Trophoblast cell (in vitro differentiated cells and primary cell): ENCODE measurements at regions not wholly inside any gene's neighbourhood (a gene's known extent, or its start where the extent isn't known, plus 50 kb on each side); places are given as distances from the start of the nearest gene placed in this dataset.

ENCODE experiments used
- DNase-seq, 2 donors: peaks; one replicate each; pipeline ENCODE4 v3.0.0-alpha.2; 2016
- H2AFZ ChIP-seq: 2 replicates; pipeline ENCODE4 v1.6.1; 2013; ENCODE audit warnings: low read length, moderate library complexity, mild to moderate bottlenecking; ENCODE audit not compliant: insufficient read depth, poor library complexity
- H2AK5ac ChIP-seq: 2 replicates; pipeline ENCODE4 v1.6.1; 2013; ENCODE audit warnings: mild to moderate bottlenecking, low read length
- H2BK120ac ChIP-seq: 2 replicates; pipeline ENCODE4 v1.6.1; 2013; ENCODE audit warnings: low read length, mild to moderate bottlenecking, moderate library complexity; ENCODE audit not compliant: insufficient read depth, poor library complexity
- H2BK12ac ChIP-seq: 2 replicates; pipeline ENCODE4 v1.6.1; 2013; ENCODE audit warnings: mild to moderate bottlenecking, low read length, moderate library complexity
- H2BK5ac ChIP-seq: 2 replicates; pipeline ENCODE4 v1.6.1; 2013; ENCODE audit warnings: low read length, low read depth, moderate library complexity, mild to moderate bottlenecking; ENCODE audit not compliant: poor library complexity
- H3K14ac ChIP-seq: 2 replicates; pipeline ENCODE4 v1.6.1; 2013; ENCODE audit warnings: mild to moderate bottlenecking, low read length
- H3K18ac ChIP-seq: 2 replicates; pipeline ENCODE4 v1.6.1; 2013; ENCODE audit warnings: mild to moderate bottlenecking, low read length
- H3K23ac ChIP-seq: 2 replicates; pipeline ENCODE4 v1.6.1; 2013; ENCODE audit warnings: low read length
- H3K27ac ChIP-seq: 2 replicates; pipeline ENCODE4 v1.5.1; 2013; ENCODE audit warnings: low read depth, mild to moderate bottlenecking, inconsistent platforms, low read length, moderate library complexity
- H3K27me3 ChIP-seq: 2 replicates; pipeline ENCODE4 v1.6.1; 2013; ENCODE audit warnings: inconsistent platforms, mild to moderate bottlenecking, low read length, moderate library complexity; ENCODE audit not compliant: insufficient read depth
- H3K36me3 ChIP-seq, 2 experiments: 1 replicate in 1 of 2; 2 replicates in 1 of 2; pipeline ENCODE4 v1.6.1; 2013; ENCODE audit warnings: low read length in 2 of 2, mild to moderate bottlenecking in 2 of 2, moderate library complexity in 1 of 2; ENCODE audit not compliant: insufficient read depth in 2 of 2, control insufficient read depth in 1 of 2
- H3K4ac ChIP-seq: 2 replicates; pipeline ENCODE4 v1.6.1; 2013; ENCODE audit warnings: low read depth, mild to moderate bottlenecking, low read length, moderate library complexity
- H3K4me1 ChIP-seq, 2 experiments: 1 replicate in 1 of 2; 2 replicates in 1 of 2; pipeline ENCODE4 v1.6.1; 2013; ENCODE audit warnings: low read length in 2 of 2, mild to moderate bottlenecking in 2 of 2, moderate library complexity in 1 of 2; ENCODE audit not compliant: insufficient read depth in 2 of 2, control insufficient read depth in 1 of 2
- H3K4me2 ChIP-seq: 2 replicates; pipeline ENCODE4 v1.6.1; 2013; ENCODE audit warnings: inconsistent platforms, mild to moderate bottlenecking, low read length, moderate library complexity
- H3K4me3 ChIP-seq: 2 replicates; pipeline ENCODE4 v1.5.1; 2013; ENCODE audit warnings: mild to moderate bottlenecking, low read depth, low read length, inconsistent platforms
- H3K79me1 ChIP-seq: one replicate; pipeline ENCODE4 v1.6.1; 2013; ENCODE audit warnings: low read length
- H3K79me2 ChIP-seq: 2 replicates; pipeline ENCODE4 v1.6.1; 2013; ENCODE audit warnings: low read length, mild to moderate bottlenecking; ENCODE audit not compliant: control insufficient read depth, insufficient read depth, poor library complexity
- H3K9ac ChIP-seq: 2 replicates; pipeline ENCODE4 v1.6.1; 2013; ENCODE audit warnings: mild to moderate bottlenecking, low read length
- H3K9me3 ChIP-seq: 2 replicates; pipeline ENCODE4 v1.6.1; 2013; ENCODE audit warnings: low read depth, mild to moderate bottlenecking, control low read depth, inconsistent platforms, low read length; ENCODE audit not compliant: insufficient read depth
- H4K12ac ChIP-seq: 2 replicates; pipeline ENCODE4 v1.6.1; 2013; ENCODE audit warnings: low read depth, mild to moderate bottlenecking, low read length, moderate library complexity
- H4K8ac ChIP-seq: 2 replicates; pipeline ENCODE4 v1.6.1; 2013; ENCODE audit warnings: low read depth, mild to moderate bottlenecking, low read length, moderate library complexity
- H4K91ac ChIP-seq: one replicate; pipeline ENCODE4 v1.6.1; 2013; ENCODE audit warnings: low read depth, mild to moderate bottlenecking, low read length, moderate library complexity
- WGBS: extraction: QIAGEN DNeasy Blood & Tissue Kit; methylation state at CpG from one replicate; pipeline ENCODE4 v1.1.7; 2013; ENCODE audit warnings: missing lambda C conversion rate; ENCODE audit not compliant: insufficient read length, insufficient coverage; ENCODE audit errors: extremely low coverage; 5-methylcytosine and 5-hydroxymethylcytosine counted together

GRCh38 chr7:138287549-138287948 is 172.5 kb upstream of the TRIM24 start:
- Histone ChIP-seq H3K79me1 (peaks cover under 1% of the 10 kb centered on the region), H2AK5ac (no peak overlapping the region), H3K27ac (no peak overlapping the region), H3K18ac (no peak overlapping the region), H4K91ac (no peak overlapping the region), H3K14ac (no peak overlapping the region), H4K8ac (no peak overlapping the region), H2BK120ac (no peak overlapping the region), H3K9ac (no peak overlapping the region), H3K9me3 (peaks cover 6% of the 10 kb centered on the region), H4K12ac (no peak overlapping the region), H3K4ac (no peak overlapping the region), H3K23ac (no peak overlapping the region), H2BK5ac (no peak overlapping the region), H3K4me3 (no peak overlapping the region), H2AFZ (no peak overlapping the region), H3K79me2 (no peaks in the 10 kb centered on the region), H3K36me3 (no peaks in the 10 kb centered on the region), H2BK12ac (no peak overlapping the region), H3K27me3 (no peaks in the 10 kb centered on the region), H3K4me2 (no peak overlapping the region), H3K4me1 (no peaks in the 10 kb centered on the region)
- DNase-seq = no peak
- no CpG with 5 or more reads among the region's 2 CpGs for WGBS

- no peak overlapping the region for H3K23ac ChIP-seq
- no peak overlapping the region for H4K91ac ChIP-seq
- no peak overlapping the region for H3K4me3 ChIP-seq
- no peak overlapping the region for H2BK5ac ChIP-seq
- H3K9me3 ChIP-seq = peaks cover 6% of the 10 kb centered on the region
- H4K8ac ChIP-seq = no peak overlapping the region
- no peak overlapping the region for H2BK12ac ChIP-seq
- H3K79me2 ChIP-seq = no peaks in the 10 kb centered on the region
- H3K79me1 ChIP-seq = peaks cover 1% of the 10 kb centered on the region
- H2AK5ac ChIP-seq = no peak overlapping the region
- H3K4me1 ChIP-seq = no peaks in the 10 kb centered on the region
- no peaks in the 10 kb centered on the region for H3K27me3 ChIP-seq
- H2AFZ ChIP-seq = no peak overlapping the region
- no peak overlapping the region for H3K4ac ChIP-seq
- H2BK120ac ChIP-seq = no peak overlapping the region
- H3K9ac ChIP-seq = no peak overlapping the region
- H3K4me2 ChIP-seq = no peak overlapping the region
- no peak for DNase-seq
- no peak overlapping the region for H3K18ac ChIP-seq
- no peaks in the 10 kb centered on the region for H3K36me3 ChIP-seq
- H3K27ac ChIP-seq = no peak overlapping the region
- H4K12ac ChIP-seq = no peak overlapping the region
- no peak overlapping the region for H3K14ac ChIP-seq
Observed at GRCh38 chr7:138289082-138289481, 171.0 kb upstream of the TRIM24 start.

DNA sequence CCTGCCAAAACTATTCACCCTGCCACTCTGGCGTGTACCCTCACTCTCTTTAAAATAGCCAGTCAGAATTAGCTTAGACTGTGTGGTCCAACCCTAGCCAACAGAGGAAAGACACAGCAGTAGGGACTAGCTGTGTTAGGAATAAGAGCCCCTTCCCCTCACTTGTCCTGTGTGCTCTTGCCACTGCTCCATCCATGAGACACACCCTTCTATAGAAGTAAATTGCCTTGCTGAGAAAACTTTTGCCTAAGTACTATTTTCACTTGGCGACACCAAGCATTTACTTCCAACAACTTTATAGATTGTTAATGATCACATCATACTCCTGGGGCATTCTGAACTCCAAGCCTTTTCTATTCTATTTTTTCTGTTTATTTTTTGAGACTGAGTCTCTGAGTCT is 170.2 kb upstream of the TRIM24 start:
- Histone ChIP-seq H2BK120ac (no peak overlapping the region), H4K12ac (no peak overlapping the region), H2AK5ac (no peak overlapping the region), H4K8ac (no peak overlapping the region), H3K9ac (no peak overlapping the region), H2BK12ac (no peak overlapping the region), H3K9me3 (peaks cover 6% of the 10 kb centered on the region), H3K23ac (no peak overlapping the region), H3K4me3 (no peak overlapping the region), H2BK5ac (no peak overlapping the region), H3K4ac (no peak overlapping the region), H3K27ac (no peak overlapping the region), H3K18ac (no peak overlapping the region), H3K4me1 (no peaks in the 10 kb centered on the region), H2AFZ (no peak overlapping the region), H3K27me3 (no peaks in the 10 kb centered on the region), H3K4me2 (no peak overlapping the region), H3K36me3 (no peaks in the 10 kb centered on the region), H3K14ac (no peak overlapping the region), H3K79me1 (peaks cover 1% of the 10 kb centered on the region), H3K79me2 (no peaks in the 10 kb centered on the region), H4K91ac (no peak overlapping the region)
- DNase-seq = no peak
- no CpG with 5 or more reads among the region's 2 CpGs for WGBS

- no peak overlapping the region for H3K9ac ChIP-seq
- no peak overlapping the region for H2AFZ ChIP-seq
- no peak overlapping the region for H2AK5ac ChIP-seq
- no peak overlapping the region for H2BK12ac ChIP-seq
- no peak overlapping the region for H3K4me3 ChIP-seq
- H3K23ac ChIP-seq = no peak overlapping the region
- H3K27me3 ChIP-seq = no peaks in the 10 kb centered on the region
- no peak overlapping the region for H3K4ac ChIP-seq
- WGBS = no CpG with 5 or more reads among the region's 3 CpGs
- H3K18ac ChIP-seq = no peak overlapping the region
- H3K27ac ChIP-seq = no peak overlapping the region
- H3K14ac ChIP-seq = no peak overlapping the region
- no peaks in the 10 kb centered on the region for H3K79me2 ChIP-seq
- H3K4me1 ChIP-seq = no peaks in the 10 kb centered on the region
- no peak for DNase-seq
- no peak overlapping the region for H2BK120ac ChIP-seq
- H3K36me3 ChIP-seq = no peaks in the 10 kb centered on the region
- H3K79me1 ChIP-seq = peaks cover 1% of the 10 kb centered on the region
- H4K8ac ChIP-seq = no peak overlapping the region
- no peak overlapping the region for H2BK5ac ChIP-seq
- H4K91ac ChIP-seq = no peak overlapping the region
- H3K9me3 ChIP-seq = peaks cover 6% of the 10 kb centered on the region
- no peak overlapping the region for H3K4me2 ChIP-seq
- H4K12ac ChIP-seq = no peak overlapping the region
Observed at GRCh38 chr7:138292951-138293350, 167.1 kb upstream of the TRIM24 start.
